ENCODE measurements at regions not wholly inside any gene's neighbourhood (a gene's known extent, or its start where the extent isn't known, plus 50 kb on each side); places are given as distances from the start of the nearest gene placed in this dataset.

DNA sequence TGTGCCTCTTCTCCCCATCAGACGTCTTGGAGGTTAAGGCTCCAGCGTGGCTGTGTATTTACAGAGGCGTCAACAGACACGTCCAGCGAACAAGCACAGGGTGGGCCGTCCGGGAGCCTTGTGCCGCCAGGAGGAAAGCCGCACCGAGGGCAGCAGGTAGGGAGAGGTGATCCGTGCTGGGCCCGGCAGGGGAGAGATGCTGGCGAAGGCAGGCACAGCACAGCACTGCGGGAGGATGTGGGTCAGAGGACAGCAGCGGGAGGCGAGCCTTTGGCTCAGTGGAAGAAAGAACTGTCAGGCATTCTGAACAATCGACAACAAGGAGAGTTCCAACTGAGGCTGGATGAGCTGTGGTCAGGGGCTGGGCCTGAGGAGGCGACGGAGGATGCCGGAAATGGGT lies 144.1 kb upstream of the TNR start (continued):
- TF ChIP-seq, protein P1, sequence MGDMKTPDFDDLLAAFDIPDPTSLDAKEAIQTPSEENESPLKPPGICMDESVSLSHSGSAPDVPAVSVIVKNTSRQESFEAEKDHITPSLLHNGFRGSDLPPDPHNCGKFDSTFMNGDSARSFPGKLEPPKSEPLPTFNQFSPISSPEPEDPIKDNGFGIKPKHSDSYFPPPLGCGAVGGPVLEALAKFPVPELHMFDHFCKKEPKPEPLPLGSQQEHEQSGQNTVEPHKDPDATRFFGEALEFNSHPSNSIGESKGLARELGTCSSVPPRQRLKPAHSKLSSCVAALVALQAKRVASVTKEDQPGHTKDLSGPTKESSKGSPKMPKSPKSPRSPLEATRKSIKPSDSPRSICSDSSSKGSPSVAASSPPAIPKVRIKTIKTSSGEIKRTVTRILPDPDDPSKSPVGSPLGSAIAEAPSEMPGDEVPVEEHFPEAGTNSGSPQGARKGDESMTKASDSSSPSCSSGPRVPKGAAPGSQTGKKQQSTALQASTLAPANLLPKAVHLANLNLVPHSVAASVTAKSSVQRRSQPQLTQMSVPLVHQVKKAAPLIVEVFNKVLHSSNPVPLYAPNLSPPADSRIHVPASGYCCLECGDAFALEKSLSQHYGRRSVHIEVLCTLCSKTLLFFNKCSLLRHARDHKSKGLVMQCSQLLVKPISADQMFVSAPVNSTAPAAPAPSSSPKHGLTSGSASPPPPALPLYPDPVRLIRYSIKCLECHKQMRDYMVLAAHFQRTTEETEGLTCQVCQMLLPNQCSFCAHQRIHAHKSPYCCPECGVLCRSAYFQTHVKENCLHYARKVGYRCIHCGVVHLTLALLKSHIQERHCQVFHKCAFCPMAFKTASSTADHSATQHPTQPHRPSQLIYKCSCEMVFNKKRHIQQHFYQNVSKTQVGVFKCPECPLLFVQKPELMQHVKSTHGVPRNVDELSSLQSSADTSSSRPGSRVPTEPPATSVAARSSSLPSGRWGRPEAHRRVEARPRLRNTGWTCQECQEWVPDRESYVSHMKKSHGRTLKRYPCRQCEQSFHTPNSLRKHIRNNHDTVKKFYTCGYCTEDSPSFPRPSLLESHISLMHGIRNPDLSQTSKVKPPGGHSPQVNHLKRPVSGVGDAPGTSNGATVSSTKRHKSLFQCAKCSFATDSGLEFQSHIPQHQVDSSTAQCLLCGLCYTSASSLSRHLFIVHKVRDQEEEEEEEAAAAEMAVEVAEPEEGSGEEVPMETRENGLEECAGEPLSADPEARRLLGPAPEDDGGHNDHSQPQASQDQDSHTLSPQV (IDR thresholded peaks at IDR 0.05): no peak
- TF ChIP-seq, protein P2, sequence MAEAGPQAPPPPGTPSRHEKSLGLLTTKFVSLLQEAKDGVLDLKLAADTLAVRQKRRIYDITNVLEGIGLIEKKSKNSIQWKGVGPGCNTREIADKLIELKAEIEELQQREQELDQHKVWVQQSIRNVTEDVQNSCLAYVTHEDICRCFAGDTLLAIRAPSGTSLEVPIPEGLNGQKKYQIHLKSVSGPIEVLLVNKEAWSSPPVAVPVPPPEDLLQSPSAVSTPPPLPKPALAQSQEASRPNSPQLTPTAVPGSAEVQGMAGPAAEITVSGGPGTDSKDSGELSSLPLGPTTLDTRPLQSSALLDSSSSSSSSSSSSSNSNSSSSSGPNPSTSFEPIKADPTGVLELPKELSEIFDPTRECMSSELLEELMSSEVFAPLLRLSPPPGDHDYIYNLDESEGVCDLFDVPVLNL (IDR thresholded peaks at IDR 0.05; ENCODE audit: low read depth, low read length): no peak

DNA sequence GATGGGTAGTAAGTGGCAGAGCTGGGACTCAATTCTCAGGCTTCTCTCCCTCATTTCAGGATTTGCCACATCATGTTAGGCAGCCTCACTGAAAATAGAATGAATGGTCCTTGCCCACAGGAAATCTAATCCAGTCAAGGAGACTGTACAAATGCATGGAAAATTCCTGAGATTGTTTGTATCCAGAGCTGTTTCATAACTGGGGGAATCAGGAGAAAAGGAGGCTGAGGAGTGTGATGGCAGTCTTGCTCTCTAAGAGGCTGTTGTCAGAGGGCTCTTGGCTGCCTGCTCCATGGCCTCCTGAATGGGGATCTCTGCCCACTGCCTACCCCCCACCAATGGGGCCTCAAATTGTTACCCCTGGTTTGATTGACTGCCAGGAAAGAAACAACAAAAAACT lies 141.9 kb upstream of the TNR start:
- H3K9ac ChIP-seq (ENCODE audit: control insufficient read depth, insufficient read depth, low read length): no peak overlapping the region
- FAIRE-seq (no peak), DNase-seq (ENCODE audit: low read depth, low spot score) (no peak), ATAC-seq (no peak)
- no peak overlapping the region for H2AFZ ChIP-seq (ENCODE audit: control insufficient read depth, low read depth, low read length)
- no peak overlapping the region for H3K4me3 ChIP-seq
- in situ Hi-C loops (cut with MboI): no loop called here
- H3K27me3 ChIP-seq (replicated peaks in 1 of 2; ENCODE audit: control insufficient read depth in 2 of 2, insufficient read depth in 2 of 2, low read length in 1 of 2): no peaks in the 10 kb centered on the region
- no peaks in the 10 kb centered on the region for H3K36me3 ChIP-seq (ENCODE audit: control insufficient read depth in 2 of 2, insufficient read depth in 2 of 2, low read length in 1 of 2)
- intact Hi-C loops (cut with micrococcal nuclease; ENCODE audit: unreplicated experiment): loop anchor here (5.0 kb wide), 3 partner anchors 128 to 513 kb away; partner anchors contain the start of gene TNR
- ChIA-PET POLR2A (no interaction called here), RAD21 (ENCODE audit: unreplicated experiment) (no interaction called here), CTCF (interaction anchor here (0.7 to 2.1 kb wide), 2 partner anchors 15 to 730 kb away, joined by 3 to 4 read pairs; no protein-coding TSS in a partner anchor), SMC1A (ENCODE audit: uncharacterized antibody, unreplicated experiment) (no interaction called here)
- H3K27ac ChIP-seq (ENCODE audit: control insufficient read depth, insufficient read depth): no peak overlapping the region
- no peaks in the 10 kb centered on the region for H3K79me2 ChIP-seq (ENCODE audit: control insufficient read depth, insufficient read depth, low read length)
- no peaks in the 10 kb centered on the region for H4K20me1 ChIP-seq (ENCODE audit: control insufficient read depth, insufficient read depth)
- no TSS peak for BruUV-seq (replicated peaks)
- H3K9me3 ChIP-seq (replicated peaks; ENCODE audit: control insufficient read depth, insufficient read depth, low read length): no peaks in the 10 kb centered on the region
- no peak overlapping the region for H3K4me2 ChIP-seq (ENCODE audit: control insufficient read depth, insufficient read depth)
- no peaks in the 10 kb centered on the region for H3K4me1 ChIP-seq (ENCODE audit: control insufficient read depth, insufficient read depth, low read length)
- TF ChIP-seq MTA3 (IDR thresholded peaks at IDR 0.05; ENCODE audit: borderline replicate concordance, low read length) (no peak), POLR2AphosphoS5 (IDR thresholded peaks at IDR 0.05; ENCODE audit: low read length) (no peak), ZNF217 (IDR thresholded peaks at IDR 0.05) (no peak), BMI1 (IDR thresholded peaks at IDR 0.05; ENCODE audit: borderline replicate concordance) (no peak), TCF3 (IDR thresholded peaks at IDR 0.05; ENCODE audit: borderline replicate concordance, insufficient read depth, low read depth, low read length) (no peak), GATAD2B (conservative IDR thresholded peaks at IDR 0.05; ENCODE audit: low read depth) (no peak), ZBED1 (IDR thresholded peaks at IDR 0.05; ENCODE audit: borderline replicate concordance) (no peak)
- TF ChIP-seq, protein P3, sequence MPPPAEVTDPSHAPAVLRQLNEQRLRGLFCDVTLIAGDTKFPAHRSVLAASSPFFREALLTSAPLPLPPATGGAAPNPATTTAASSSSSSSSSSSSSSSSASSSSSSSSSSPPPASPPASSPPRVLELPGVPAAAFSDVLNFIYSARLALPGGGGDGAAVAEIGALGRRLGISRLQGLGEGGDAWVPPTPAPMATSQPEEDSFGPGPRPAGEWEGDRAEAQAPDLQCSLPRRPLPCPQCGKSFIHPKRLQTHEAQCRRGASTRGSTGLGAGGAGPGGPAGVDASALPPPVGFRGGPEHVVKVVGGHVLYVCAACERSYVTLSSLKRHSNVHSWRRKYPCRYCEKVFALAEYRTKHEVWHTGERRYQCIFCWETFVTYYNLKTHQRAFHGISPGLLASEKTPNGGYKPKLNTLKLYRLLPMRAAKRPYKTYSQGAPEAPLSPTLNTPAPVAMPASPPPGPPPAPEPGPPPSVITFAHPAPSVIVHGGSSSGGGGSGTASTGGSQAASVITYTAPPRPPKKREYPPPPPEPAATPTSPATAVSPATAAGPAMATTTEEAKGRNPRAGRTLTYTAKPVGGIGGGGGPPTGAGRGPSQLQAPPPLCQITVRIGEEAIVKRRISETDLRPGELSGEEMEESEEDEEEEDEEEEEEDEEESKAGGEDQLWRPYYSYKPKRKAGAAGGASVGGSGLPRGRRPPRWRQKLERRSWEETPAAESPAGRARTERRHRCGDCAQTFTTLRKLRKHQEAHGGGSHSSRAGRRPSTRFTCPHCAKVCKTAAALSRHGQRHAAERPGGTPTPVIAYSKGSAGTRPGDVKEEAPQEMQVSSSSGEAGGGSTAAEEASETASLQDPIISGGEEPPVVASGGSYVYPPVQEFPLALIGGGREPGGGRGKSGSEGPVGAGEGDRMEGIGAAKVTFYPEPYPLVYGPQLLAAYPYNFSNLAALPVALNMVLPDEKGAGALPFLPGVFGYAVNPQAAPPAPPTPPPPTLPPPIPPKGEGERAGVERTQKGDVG (CRISPR knock-in tag; IDR thresholded peaks at IDR 0.05): no peak
- TF ChIP-seq, protein P4, sequence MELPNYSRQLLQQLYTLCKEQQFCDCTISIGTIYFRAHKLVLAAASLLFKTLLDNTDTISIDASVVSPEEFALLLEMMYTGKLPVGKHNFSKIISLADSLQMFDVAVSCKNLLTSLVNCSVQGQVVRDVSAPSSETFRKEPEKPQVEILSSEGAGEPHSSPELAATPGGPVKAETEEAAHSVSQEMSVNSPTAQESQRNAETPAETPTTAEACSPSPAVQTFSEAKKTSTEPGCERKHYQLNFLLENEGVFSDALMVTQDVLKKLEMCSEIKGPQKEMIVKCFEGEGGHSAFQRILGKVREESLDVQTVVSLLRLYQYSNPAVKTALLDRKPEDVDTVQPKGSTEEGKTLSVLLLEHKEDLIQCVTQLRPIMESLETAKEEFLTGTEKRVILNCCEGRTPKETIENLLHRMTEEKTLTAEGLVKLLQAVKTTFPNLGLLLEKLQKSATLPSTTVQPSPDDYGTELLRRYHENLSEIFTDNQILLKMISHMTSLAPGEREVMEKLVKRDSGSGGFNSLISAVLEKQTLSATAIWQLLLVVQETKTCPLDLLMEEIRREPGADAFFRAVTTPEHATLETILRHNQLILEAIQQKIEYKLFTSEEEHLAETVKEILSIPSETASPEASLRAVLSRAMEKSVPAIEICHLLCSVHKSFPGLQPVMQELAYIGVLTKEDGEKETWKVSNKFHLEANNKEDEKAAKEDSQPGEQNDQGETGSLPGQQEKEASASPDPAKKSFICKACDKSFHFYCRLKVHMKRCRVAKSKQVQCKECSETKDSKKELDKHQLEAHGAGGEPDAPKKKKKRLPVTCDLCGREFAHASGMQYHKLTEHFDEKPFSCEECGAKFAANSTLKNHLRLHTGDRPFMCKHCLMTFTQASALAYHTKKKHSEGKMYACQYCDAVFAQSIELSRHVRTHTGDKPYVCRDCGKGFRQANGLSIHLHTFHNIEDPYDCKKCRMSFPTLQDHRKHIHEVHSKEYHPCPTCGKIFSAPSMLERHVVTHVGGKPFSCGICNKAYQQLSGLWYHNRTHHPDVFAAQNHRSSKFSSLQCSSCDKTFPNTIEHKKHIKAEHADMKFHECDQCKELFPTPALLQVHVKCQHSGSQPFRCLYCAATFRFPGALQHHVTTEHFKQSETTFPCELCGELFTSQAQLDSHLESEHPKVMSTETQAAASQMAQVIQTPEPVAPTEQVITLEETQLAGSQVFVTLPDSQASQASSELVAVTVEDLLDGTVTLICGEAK (IDR thresholded peaks at IDR 0.05; ENCODE audit: borderline replicate concordance): no peak
